Activated CD4-positive, alpha-beta T cell treated with anti-CD3 and anti-CD28 coated beads, Interleukin-2, amount 50 U/mL, for 16 hours (primary cell): ENCODE measurements at regions not wholly inside any gene's neighbourhood (a gene's known extent, or its start where the extent isn't known, plus 50 kb on each side); places are given as distances from the start of the nearest gene placed in this dataset.

Experiments
- DNase-seq: peaks from one replicate; pipeline ENCODE4 v3.0.0-alpha.2; 2020

GRCh38 chr4:134465417-134465816, 263.8 kb upstream of the PABPC4L start:
- no peak for DNase-seq

DNA sequence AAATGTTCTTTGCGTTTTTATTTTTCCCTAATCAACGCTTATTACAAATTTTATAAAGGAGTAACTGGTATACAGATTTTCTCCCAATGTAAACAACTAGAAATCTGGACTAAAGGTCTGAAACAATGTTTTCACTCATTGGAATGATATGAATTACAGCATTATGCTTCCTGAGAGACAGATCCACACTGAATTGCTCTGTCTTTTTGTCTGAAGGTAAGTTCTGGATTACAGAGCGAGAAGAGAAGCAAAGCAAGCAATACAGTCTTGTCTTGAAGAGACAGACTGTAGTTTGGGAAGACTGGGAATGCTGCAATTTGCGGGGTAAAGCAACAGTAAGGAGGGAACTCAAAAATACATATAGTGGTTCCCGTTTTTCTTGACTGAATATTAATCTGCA, 262.2 kb upstream of the PABPC4L start:
- DNase-seq: no peak

DNA sequence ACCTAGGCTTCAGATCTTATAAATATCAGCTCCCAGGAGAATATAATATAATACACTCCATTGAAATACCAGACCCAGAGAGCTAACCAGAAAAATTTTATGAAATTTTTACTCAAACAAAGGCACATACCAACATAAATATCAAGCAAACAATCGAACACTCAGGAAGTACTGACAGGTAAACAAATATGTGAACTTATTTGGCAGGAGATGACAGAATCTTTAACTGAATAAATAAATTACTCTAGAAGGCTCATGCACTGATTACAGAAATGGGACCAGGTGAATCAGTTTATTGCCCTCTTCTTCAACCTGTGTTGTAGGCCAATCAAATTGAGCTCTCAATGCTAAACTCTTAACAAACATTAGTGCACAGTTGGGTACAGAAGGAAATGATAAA, 225.2 kb upstream of the PABPC4L start:
- no peak for DNase-seq

GRCh38 chr4:134425756-134426155, 224.2 kb upstream of the PABPC4L start:
- DNase-seq: no peak

DNA sequence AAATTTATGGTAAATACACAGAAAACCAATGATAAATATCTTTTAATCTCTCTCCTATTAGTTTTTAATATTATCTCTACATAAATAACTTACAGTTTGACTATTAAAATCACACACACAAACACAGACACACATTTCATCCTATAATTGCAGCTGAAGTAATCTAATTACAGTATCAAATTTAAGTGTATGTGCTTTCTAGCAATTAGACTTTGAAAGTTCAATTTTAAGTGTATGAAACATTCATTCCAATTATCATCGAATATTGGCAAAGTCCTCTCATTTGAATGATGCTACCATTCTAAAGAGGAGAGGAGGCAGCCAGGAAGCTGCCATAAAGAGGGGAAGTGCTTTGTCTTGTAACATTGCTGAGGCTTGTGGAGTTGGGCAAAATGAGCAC, 221.2 kb upstream of the PABPC4L start:
- DNase-seq: no peak

- no peak for DNase-seq
Observed at GRCh38 chr4:134421734-134422133, 220.1 kb upstream of the PABPC4L start.

GRCh38 chr4:134408897-134409296, 207.3 kb upstream of the PABPC4L start:
- no peak for DNase-seq

GRCh38 chr4:134401798-134402197, 200.2 kb upstream of the PABPC4L start:
- DNase-seq: no peak

DNA sequence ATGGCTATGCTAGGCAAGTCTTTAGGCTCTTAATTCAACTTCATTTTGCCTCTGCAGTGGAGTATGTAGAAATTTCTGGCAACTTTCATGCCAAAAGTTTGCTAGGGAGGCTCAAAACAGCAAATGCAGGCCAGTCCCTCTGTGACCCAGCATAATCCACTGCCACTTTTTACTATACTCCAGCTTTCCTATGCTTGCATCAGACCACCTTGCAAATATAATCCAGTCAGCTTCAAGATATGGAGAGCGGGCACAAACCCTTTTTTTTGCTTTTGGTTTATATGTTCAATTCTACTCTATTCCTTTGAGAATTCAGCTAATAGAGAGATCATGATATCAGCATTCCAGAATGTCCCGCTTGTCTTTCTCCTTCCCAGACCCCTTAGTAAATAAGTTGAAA, 192.0 kb upstream of the PABPC4L start:
- DNase-seq: no peak

- no peak for DNase-seq
Observed at GRCh38 chr4:134390319-134390718, 188.7 kb upstream of the PABPC4L start.

DNA sequence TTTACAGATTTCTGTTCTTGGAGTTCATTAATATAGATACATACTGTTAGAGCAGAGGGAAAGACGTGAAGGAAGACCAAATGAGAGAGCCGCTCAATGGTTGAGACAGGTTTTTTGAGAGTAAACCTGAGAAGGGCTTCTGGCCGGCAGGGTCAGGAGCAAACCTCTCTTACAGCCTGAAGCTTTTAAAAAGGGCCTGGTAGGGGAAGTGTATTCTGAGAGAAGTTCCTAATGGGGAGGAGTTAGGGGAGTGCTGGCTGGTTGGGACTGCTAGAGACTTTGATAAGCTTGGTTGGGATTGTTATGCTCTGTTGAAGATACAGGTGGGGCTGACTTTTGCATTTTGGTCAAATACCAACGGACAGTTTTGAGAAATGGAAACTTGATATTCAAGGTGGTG, 186.8 kb upstream of the PABPC4L start:
- DNase-seq: no peak

DNA sequence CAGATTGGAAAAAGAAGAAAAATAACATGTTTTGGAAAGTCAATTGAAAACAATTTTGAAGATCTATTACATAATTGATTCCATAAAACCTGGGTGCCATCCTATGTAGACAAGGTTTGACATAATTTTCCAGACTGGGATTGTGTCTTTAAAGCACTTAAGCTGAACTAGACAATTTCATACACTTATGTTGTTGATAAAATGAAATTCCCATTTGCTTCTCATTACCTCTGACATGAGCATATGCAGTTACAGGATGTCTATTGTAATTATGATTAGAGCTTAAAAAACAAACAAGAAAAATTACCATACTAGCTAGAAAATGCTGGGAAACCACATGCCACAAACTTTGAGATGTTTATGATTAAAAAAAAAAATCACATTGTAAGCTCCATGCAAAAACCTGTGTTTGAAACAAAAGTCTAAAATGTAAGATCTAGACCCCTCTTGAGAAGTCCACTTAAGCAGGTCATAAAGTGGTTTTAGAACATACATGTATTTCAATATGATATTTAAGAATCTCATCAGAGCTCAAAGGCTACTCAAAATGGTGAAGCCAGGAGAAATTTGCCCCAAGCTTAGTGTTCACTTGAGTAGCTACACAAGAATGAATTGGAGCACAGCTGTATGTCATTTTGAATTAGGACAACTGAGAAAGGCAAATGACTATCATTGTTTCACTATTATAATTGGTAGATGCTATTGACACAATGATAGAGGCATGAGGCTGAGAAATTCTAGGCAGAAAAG, 181.1 kb upstream of the PABPC4L start:
- DNase-seq: no peak

DNA sequence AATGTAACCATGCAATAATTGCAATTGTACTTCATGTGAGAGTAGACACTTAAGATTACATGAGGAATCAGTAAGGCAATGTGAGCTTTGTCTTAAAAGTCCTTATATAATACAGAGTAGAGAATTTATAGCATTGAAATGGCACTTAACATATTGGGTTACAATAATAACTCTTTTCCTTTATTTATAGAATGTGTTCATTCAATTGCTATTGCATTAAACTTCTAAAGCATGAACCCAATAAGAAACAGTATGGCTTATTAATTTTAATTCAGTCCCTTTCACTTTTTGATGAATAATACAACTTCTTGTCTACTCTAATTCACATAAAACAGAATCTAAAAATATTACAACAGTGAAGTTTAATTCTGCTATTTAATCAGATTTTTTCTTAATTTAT, 174.2 kb upstream of the PABPC4L start:
- DNase-seq: no peak

GRCh38 chr4:134365852-134366251, 164.3 kb upstream of the PABPC4L start:
- no peak for DNase-seq

- DNase-seq: no peak
Observed at GRCh38 chr4:134364928-134365327, 163.3 kb upstream of the PABPC4L start.

DNA sequence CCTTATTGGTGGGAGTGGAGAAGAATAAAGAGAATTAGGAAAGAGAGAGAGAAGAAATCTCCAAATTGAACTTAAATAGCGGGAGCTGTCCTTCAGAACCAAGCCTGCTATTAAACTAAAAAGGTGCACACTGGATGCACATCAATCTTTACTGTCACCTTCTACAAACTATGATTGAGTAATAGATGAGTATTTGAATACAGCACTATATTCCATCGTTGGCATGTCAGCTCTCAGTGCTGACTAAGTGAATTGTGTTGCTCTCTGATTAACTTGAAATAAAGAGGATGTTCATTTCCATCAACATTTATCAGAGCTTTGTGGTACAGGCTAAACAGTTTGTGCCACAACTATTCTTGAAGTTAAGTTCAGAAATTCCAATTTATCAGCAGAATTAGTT, 143.7 kb upstream of the PABPC4L start:
- no peak for DNase-seq

GRCh38 chr4:134343656-134344055, 142.1 kb upstream of the PABPC4L start:
- no peak for DNase-seq

DNA sequence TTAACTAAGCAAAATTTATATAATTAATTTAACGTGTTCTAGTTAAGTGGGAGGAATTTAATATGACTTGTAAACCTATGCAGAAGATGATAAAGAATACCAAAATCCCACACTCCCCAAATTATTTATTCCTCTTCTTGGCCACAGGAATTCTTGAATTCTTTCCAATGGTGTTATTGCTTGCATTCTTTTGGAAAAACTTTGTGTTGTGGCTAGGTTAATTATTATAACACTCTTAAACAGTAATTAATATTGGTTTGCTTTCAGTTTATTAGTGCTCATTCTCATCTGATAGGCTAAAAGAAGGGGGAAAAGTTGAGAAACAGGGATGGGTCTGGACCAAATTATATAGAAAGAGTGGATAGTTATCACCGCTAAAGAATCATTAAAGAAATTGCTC, 141.5 kb upstream of the PABPC4L start:
- DNase-seq: no peak

DNA sequence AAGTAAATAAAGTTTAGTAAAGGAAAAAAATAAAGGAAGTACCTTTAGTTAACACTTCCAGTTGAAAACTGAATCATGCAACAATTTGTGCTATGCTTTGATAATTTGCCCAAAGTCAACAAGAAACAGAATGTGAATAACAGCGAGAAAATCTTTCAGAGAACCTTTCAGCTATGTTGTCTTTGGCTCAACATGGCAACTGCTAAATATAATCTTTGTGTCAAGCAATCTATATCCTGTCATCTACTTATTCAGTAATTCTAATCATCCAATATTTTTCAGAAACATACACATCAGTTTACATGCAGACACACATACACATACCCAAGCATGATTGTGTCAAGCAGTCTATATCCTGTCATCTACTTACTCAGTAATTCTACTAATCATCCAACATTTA, 136.0 kb upstream of the PABPC4L start:
- no peak for DNase-seq

GRCh38 chr4:134328741-134329140, 127.2 kb upstream of the PABPC4L start:
- no peak for DNase-seq

DNA sequence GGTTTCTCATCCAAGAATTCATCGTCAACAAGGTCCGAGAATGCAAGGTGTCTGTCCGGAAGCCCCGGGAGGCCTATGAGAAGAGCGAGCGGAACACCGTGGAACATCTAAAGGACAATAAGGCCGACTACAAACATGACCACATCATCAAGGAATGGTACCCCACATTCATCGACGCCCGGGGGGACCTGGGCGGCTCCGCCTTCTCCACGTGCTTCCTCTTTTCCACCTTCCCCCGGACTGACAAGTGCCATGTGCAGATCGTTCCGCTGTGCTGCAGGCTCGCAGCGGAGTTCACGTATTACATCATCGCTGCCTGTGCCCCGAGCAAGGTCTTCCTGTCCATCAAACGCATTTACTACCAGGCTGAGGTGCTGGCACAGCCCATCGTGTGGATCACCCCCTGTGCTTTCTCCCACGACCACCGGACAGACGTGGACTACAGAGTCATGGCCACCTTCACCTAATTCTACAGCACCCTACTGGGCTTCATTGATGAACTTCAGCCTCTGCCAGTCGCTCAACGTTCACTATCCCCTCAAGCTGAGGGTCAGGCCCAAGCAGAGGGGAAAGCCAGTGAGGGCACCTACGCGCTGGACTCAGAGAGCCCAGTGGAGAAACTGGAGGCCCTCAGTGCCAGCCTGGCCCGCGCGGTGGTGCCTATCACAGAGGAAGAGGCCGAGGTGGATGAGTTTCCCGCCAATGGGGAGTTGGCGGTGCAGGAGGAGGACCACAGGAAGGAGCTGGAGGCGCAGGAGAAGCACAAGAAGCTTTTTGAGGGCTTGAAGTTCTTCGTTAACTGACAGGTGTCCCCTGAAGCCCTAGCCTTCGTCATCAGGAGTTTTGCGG, 125.9 kb upstream of the PABPC4L start:
- DNase-seq: no peak

- DNase-seq: no peak
Observed at GRCh38 chr4:134326866-134327265, 125.3 kb upstream of the PABPC4L start.

DNA sequence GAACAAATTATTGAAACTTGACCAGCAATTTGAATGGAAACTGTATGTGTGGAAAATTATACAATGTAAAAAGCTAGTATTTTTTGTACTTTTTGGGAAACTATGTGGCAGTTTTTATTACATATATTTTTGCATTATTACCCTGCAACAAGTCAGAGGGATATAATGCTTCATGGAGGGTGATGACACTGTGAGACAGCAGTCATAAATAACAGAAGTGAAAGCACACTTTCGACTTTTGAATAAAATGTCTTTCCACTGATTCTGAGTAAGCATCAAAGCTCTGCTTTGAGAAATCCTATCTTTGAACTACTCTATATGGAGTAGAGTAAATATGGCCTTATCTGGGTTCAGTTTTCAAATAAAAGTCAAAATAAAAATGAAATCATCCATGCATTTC, 122.6 kb upstream of the PABPC4L start:
- DNase-seq: no peak

GRCh38 chr4:134320048-134320447, 118.5 kb upstream of the PABPC4L start:
- DNase-seq: no peak

GRCh38 chr4:134313591-134313990, 112.0 kb upstream of the PABPC4L start:
- DNase-seq: no peak
